MM.1S (cell line): ENCODE measurements at regions not wholly inside any gene's neighbourhood (a gene's known extent, or its start where the extent isn't known, plus 50 kb on each side); places are given as distances from the start of the nearest gene placed in this dataset.

Experiments
- DNase-seq: peaks from one replicate; pipeline ENCODE4 v3.0.0-alpha.2; 2015
- H2AFZ ChIP-seq: fragments of 300-600 bp; sonication (generic); 2 replicates; pipeline ENCODE4 v1.6.0; 2016; ENCODE audit warnings: antibody characterized with exemption, low read length
- H3F3A ChIP-seq: fragments of 300-600 bp; sonication (generic); 2 replicates; pipeline ENCODE4 v1.6.1; 2016; ENCODE audit warnings: mild to moderate bottlenecking, antibody characterized with exemption, low read length, moderate library complexity, mixed read lengths; ENCODE audit not compliant: insufficient read depth
- H3K27ac ChIP-seq: fragments of 300-600 bp; sonication (generic); 2 replicates; pipeline ENCODE4 v1.5.1; 2016; ENCODE audit warnings: mild to moderate bottlenecking, low read length
- H3K27me3 ChIP-seq: fragments of 300-600 bp; sonication (generic); replicated peaks from 2 replicates; pipeline ENCODE4 v1.6.0; 2016; ENCODE audit warnings: low read length; ENCODE audit not compliant: insufficient read depth
- H3K36me3 ChIP-seq: fragments of 300-600 bp; sonication (generic); replicated peaks from 2 replicates; pipeline ENCODE4 v1.6.1; 2016; ENCODE audit warnings: mild to moderate bottlenecking, low read length, mixed read lengths; ENCODE audit not compliant: insufficient read depth
- H3K4me1 ChIP-seq: fragments of 300-600 bp; sonication (generic); 2 replicates; pipeline ENCODE4 v1.6.1; 2016; ENCODE audit warnings: low read length, mixed read lengths
- H3K4me2 ChIP-seq: fragments of 300-600 bp; sonication (generic); 2 replicates; pipeline ENCODE4 v1.6.0; 2016; ENCODE audit warnings: low read depth, low read length
- H3K4me3 ChIP-seq: fragments of 300-600 bp; sonication (generic); 2 replicates; pipeline ENCODE4 v1.5.1; 2016; ENCODE audit warnings: low read length, mixed read lengths
- H3K79me2 ChIP-seq: fragments of 300-600 bp; sonication (generic); 2 replicates; pipeline ENCODE4 v1.6.1; 2016; ENCODE audit warnings: mixed run types, low read length, mixed read lengths
- H3K9ac ChIP-seq: fragments of 300-600 bp; sonication (generic); 2 replicates; pipeline ENCODE4 v1.6.1; 2016; ENCODE audit warnings: low read length, mixed read lengths
- H3K9me2 ChIP-seq: fragments of 300-600 bp; sonication (generic); replicated peaks from 2 replicates; pipeline ENCODE4 v1.6.1; 2016; ENCODE audit warnings: mild to moderate bottlenecking, low read length, mixed read lengths; ENCODE audit not compliant: insufficient read depth
- H3K9me3 ChIP-seq: fragments of 300-600 bp; sonication (generic); replicated peaks from 2 replicates; pipeline ENCODE4 v1.6.1; 2016; ENCODE audit warnings: mild to moderate bottlenecking, low read length, mixed read lengths; ENCODE audit not compliant: insufficient read depth
- H4K20me1 ChIP-seq: fragments of 300-600 bp; sonication (generic); 2 replicates; pipeline ENCODE4 v1.6.1; 2016; ENCODE audit warnings: mild to moderate bottlenecking, low read length, moderate library complexity, mixed read lengths; ENCODE audit not compliant: insufficient read depth
- CTCF ChIP-seq: fragments of 300-600 bp; sonication (generic); IDR thresholded peaks from 2 replicates; pipeline ENCODE4 v1.5.1; 2016; ENCODE audit warnings: antibody characterized with exemption, low read length, mixed read lengths
- EZH2 ChIP-seq: fragments of 300-600 bp; sonication (generic); optimal IDR thresholded peaks from 2 replicates; pipeline ENCODE3; 2017; ENCODE audit warnings: low read depth, mild to moderate bottlenecking, antibody characterized with exemption, low read length, mixed read lengths
- EZH2phosphoT487 ChIP-seq: fragments of 300-600 bp; sonication (generic); IDR thresholded peaks from 2 replicates; pipeline ENCODE4 v1.6.1; 2018; ENCODE audit warnings: antibody characterized with exemption, low read length

GRCh38 chr10:2659660-2660209 is 407.6 kb upstream of the PFKP start:
- H3K27ac ChIP-seq = no peak overlapping the region
- no peak overlapping the region for H3K4me2 ChIP-seq
- no peaks in the 10 kb centered on the region for H3K36me3 ChIP-seq
- H4K20me1 ChIP-seq = no peaks in the 10 kb centered on the region
- no peak overlapping the region for H3K9ac ChIP-seq
- H3K9me2 ChIP-seq = no peaks in the 10 kb centered on the region
- H2AFZ ChIP-seq = no peak overlapping the region
- no peaks in the 10 kb centered on the region for H3K9me3 ChIP-seq
- H3K4me1 ChIP-seq = no peaks in the 10 kb centered on the region
- H3F3A ChIP-seq = no peaks in the 10 kb centered on the region
- DNase-seq = no peak
- no peak for TF ChIP-seq CTCF
- TF ChIP-seq EZH2phosphoT487 = no peak
- no peak for TF ChIP-seq EZH2
- no peaks in the 10 kb centered on the region for H3K79me2 ChIP-seq
- no peak overlapping the region for H3K4me3 ChIP-seq
- no peaks in the 10 kb centered on the region for H3K27me3 ChIP-seq

DNA sequence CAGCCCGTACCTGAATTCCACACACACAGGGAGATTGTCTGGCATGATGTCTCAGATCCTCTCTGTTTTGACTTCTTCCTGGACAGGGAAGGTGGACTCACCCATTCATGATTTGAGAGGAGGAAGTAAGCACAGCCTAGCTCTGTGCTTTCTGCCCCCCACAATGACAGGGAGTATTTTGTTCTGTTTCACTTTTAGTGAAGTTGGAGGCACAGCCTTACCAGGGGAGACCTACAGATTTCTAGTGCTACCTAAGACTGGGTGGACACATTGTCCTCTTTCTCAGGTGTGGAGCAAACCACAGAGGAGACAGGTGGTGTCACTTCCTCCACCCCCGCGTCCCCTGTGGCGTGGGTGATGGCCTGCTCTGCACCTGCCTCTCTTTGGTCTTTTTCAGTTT is 408.6 kb upstream of the PFKP start:
- H3K79me2 ChIP-seq = no peaks in the 10 kb centered on the region
- H3K4me1 ChIP-seq = no peaks in the 10 kb centered on the region
- H3K27ac ChIP-seq = no peak overlapping the region
- no peaks in the 10 kb centered on the region for H3K27me3 ChIP-seq
- TF ChIP-seq EZH2 (no peak), CTCF (no peak), EZH2phosphoT487 (no peak)
- no peaks in the 10 kb centered on the region for H3K36me3 ChIP-seq
- no peak overlapping the region for H3K9ac ChIP-seq
- no peak overlapping the region for H3K4me2 ChIP-seq
- no peaks in the 10 kb centered on the region for H4K20me1 ChIP-seq
- DNase-seq = no peak
- no peaks in the 10 kb centered on the region for H3K9me2 ChIP-seq
- no peak overlapping the region for H3K4me3 ChIP-seq
- H3F3A ChIP-seq = no peaks in the 10 kb centered on the region
- H2AFZ ChIP-seq = no peak overlapping the region
- H3K9me3 ChIP-seq = no peaks in the 10 kb centered on the region

- Histone ChIP-seq H3K4me2 (no peak overlapping the region), H3K9ac (no peak overlapping the region), H3F3A (no peaks in the 10 kb centered on the region), H3K9me3 (no peaks in the 10 kb centered on the region), H3K36me3 (no peaks in the 10 kb centered on the region), H3K79me2 (no peaks in the 10 kb centered on the region), H3K27me3 (no peaks in the 10 kb centered on the region), H3K4me3 (no peak overlapping the region), H3K9me2 (no peaks in the 10 kb centered on the region), H2AFZ (no peak overlapping the region), H3K4me1 (no peaks in the 10 kb centered on the region), H3K27ac (no peak overlapping the region), H4K20me1 (no peaks in the 10 kb centered on the region)
- no peak for DNase-seq
- no peak for TF ChIP-seq EZH2phosphoT487
- no peak for TF ChIP-seq EZH2
- no peak for TF ChIP-seq CTCF
Measured at GRCh38 chr10:2650328-2650727, 417.0 kb upstream of the PFKP start.
